K562 (cell line): ENCODE measurements at regions not wholly inside any gene's neighbourhood (a gene's known extent, or its start where the extent isn't known, plus 50 kb on each side); places are given as distances from the start of the nearest gene placed in this dataset.

Experiments used
- ATAC-seq: fragments of 200-7000 bp; cut with Tn5 transposase; 3 replicates; pipeline ENCODE4 v1.9.1; 2020; ENCODE audit warnings: moderate library complexity
- BruUV-seq: library from RNA; stranded (reverse); fragments of 400-500 nt; replicated peaks from 2 replicates; lab custom pipeline; 2021; lab: Mats Ljungman, UMichigan
- CTCF ChIA-PET: fragments of 300-600 bp; formaldehyde crosslinking; extraction: SDS; loops from one replicate; lab custom pipeline; 2021; ENCODE audit warnings: low intra/inter-chr PET ratio; lab: Yijun Ruan, JAX
- POLR2A ChIA-PET: fragments of 300-600, 350-650 bp; sonication (Branson Sonifier 250); formaldehyde crosslinking; extraction: SDS; loops from one replicate; lab custom pipeline; 2021; ENCODE audit warnings: antibody characterized with exemption, inconsistent platforms; lab: Yijun Ruan, JAX
- DNase-seq, 4 experiments: peaks; one replicate each; pipeline versions ENCODE4 v3.0.0 to v3.0.0-alpha.2; 2011 to 2018; ENCODE audit warnings: low spot score in 3 of 4, mixed read lengths in 3 of 4; ENCODE audit errors: extremely low read depth in 1 of 4
- FAIRE-seq: peaks from 2 replicates; lab custom pipeline; 2011; peaks lifted over from hg19 to GRCh38; lab: Jason Lieb, UNC
- H2AFZ ChIP-seq: 2 replicates; pipeline ENCODE4 v1.6.0; 2011; ENCODE audit warnings: low read depth, low read length, control low read depth, inconsistent platforms
- H3K27ac ChIP-seq: fragments of 200-600 bp; 3 replicates; pipeline ENCODE4 v1.8.0; 2011; ENCODE audit warnings: low read depth, mild to moderate bottlenecking, control low read depth, inconsistent platforms, low read length, moderate library complexity, mixed read lengths; ENCODE audit errors: extremely low read depth
- H3K27me3 ChIP-seq, 2 experiments: fragments of 300-600 bp in 1 of 2; 2 replicates in 1 of 2; 3 replicates in 1 of 2; pipeline versions ENCODE4 v1.6.0 to v1.8.0; 2011; ENCODE audit warnings: inconsistent platforms in 2 of 2, low read length in 2 of 2, mild to moderate bottlenecking in 1 of 2, mixed read lengths in 1 of 2, moderate library complexity in 1 of 2; ENCODE audit not compliant: control insufficient read depth in 2 of 2, insufficient read depth in 2 of 2
- H3K36me3 ChIP-seq: fragments of 300-600 bp; 3 replicates; pipeline ENCODE4 v1.8.0; 2011; ENCODE audit warnings: mild to moderate bottlenecking, low read length, inconsistent platforms; ENCODE audit not compliant: control insufficient read depth, insufficient read depth
- H3K4me1 ChIP-seq, 2 experiments: fragments of 200-600 bp in 1 of 2; replicated peaks in 1 of 2; 2 replicates in 1 of 2; 3 replicates in 1 of 2; pipeline versions ENCODE4 v1.5.1 to v1.8.0; 2011; ENCODE audit warnings: inconsistent platforms in 2 of 2, low read length in 2 of 2, mild to moderate bottlenecking in 1 of 2, mixed read lengths in 1 of 2, moderate library complexity in 1 of 2; ENCODE audit not compliant: control insufficient read depth in 2 of 2, insufficient read depth in 2 of 2
- H3K4me2 ChIP-seq: 2 replicates; pipeline ENCODE4 v1.6.1; 2011; ENCODE audit warnings: low read length, control low read depth, inconsistent platforms, mixed read lengths; ENCODE audit not compliant: insufficient read depth
- H3K4me3 ChIP-seq: fragments of 200-600 bp; sonication (generic), shearing (Covaris generic); 2 replicates; pipeline ENCODE4 v1.5.1; 2016; ENCODE audit warnings: control low read depth, inconsistent platforms
- H3K79me2 ChIP-seq: fragments of 200-600 bp; 3 replicates; pipeline ENCODE4 v1.8.0; 2011; ENCODE audit warnings: low read length, inconsistent platforms; ENCODE audit not compliant: control insufficient read depth, insufficient read depth
- H3K9ac ChIP-seq, 2 experiments: 2 replicates each; pipeline versions ENCODE4 v1.6.0 to v1.6.1; 2011; ENCODE audit warnings: low read depth in 2 of 2, low read length in 2 of 2, control low read depth in 1 of 2, inconsistent platforms in 1 of 2, mild to moderate bottlenecking in 1 of 2, mixed read lengths in 1 of 2; ENCODE audit not compliant: insufficient read depth in 1 of 2
- H3K9me1 ChIP-seq: one replicate; pipeline ENCODE4 v1.6.0; 2011; ENCODE audit warnings: inconsistent platforms, mild to moderate bottlenecking, low read length, moderate library complexity; ENCODE audit not compliant: control insufficient read depth, insufficient read depth
- H3K9me3 ChIP-seq: replicated peaks from 2 replicates; pipeline ENCODE4 v1.5.1; 2011; ENCODE audit warnings: low read depth, low read length, inconsistent platforms; ENCODE audit not compliant: control insufficient read depth, insufficient read depth
- H4K20me1 ChIP-seq: replicated peaks from 2 replicates; pipeline ENCODE4 v1.6.1; 2011; ENCODE audit warnings: low read length, inconsistent platforms, mixed read lengths; ENCODE audit not compliant: control insufficient read depth, insufficient read depth
- HNRNPL ChIP-seq: fragments of 200-400 bp; formaldehyde crosslinking; IDR thresholded peaks from 2 replicates; pipeline ENCODE4 v1.6.1; 2017; ENCODE audit warnings: low read depth, mild to moderate bottlenecking, low read length
- LEF1 ChIP-seq: fragments of 450-650 bp; IDR thresholded peaks from 2 replicates; pipeline ENCODE4 v1.6.1; 2016; ENCODE audit warnings: mild to moderate bottlenecking
- USF2 ChIP-seq: sonication (generic); formaldehyde crosslinking; IDR thresholded peaks from 2 replicates; pipeline ENCODE4 v1.5.0; 2020; ENCODE audit warnings: missing genetic modification reagents
- ZNF121 ChIP-seq: sonication (generic); formaldehyde crosslinking; conservative IDR thresholded peaks from 2 replicates; pipeline ENCODE4 v1.8.0; 2022; ENCODE audit warnings: missing genetic modification reagents
- WGBS: fragments of 100-300 bp; shearing (Covaris generic); methylation state at CpG from one replicate; pipeline ENCODE4 v1.1.6; 2016; ENCODE audit warnings: low coverage, mixed read lengths; ENCODE audit not compliant: insufficient coverage; ENCODE audit errors: missing lambda C conversion rate; 5-methylcytosine and 5-hydroxymethylcytosine counted together
- in situ Hi-C: fragments of 300-500 bp; cut with MboI; formaldehyde crosslinking; loops from 4 replicates; pipeline ENCODE4 v1.15.0; 2018; ENCODE audit warnings: inconsistent platforms, mixed read lengths
- intact Hi-C: fragments of 100-400 bp; cut with micrococcal nuclease; formaldehyde crosslinking; loops from 2 replicates; pipeline ENCODE4 v1.14.2; 2022
- TF ChIP-seq, protein P1 (sequence below): fragments of 450-650 bp; IDR thresholded peaks from 2 replicates; pipeline ENCODE4 v1.6.1; 2014; ENCODE audit warnings: low read depth, mild to moderate bottlenecking, moderate library complexity, borderline replicate concordance

GRCh38 chr7:24508316-24508715, 64.9 kb upstream of the PALS2 start:
- no peaks in the 10 kb centered on the region for H3K4me1 ChIP-seq
- CTCF ChIA-PET = no interaction called here
- FAIRE-seq = no peak
- H3K9me1 ChIP-seq = no peaks in the 10 kb centered on the region
- in situ Hi-C loops = no loop called here
- no peak overlapping the region for H2AFZ ChIP-seq
- H3K79me2 ChIP-seq = no peaks in the 10 kb centered on the region
- no peak overlapping the region for H3K4me3 ChIP-seq
- POLR2A ChIA-PET = interaction anchor here (0.6 kb wide), 1 partner anchor 12 kb away, joined by 3 read pairs; no protein-coding TSS in a partner anchor
- H3K27ac ChIP-seq = no peak overlapping the region
- no peak overlapping the region for H3K9ac ChIP-seq
- WGBS = 0% methylated on average over 4 of the region's 4 CpGs
- no peak overlapping the region for H3K4me2 ChIP-seq
- no peak for DNase-seq
- ATAC-seq = no peak
- no peaks in the 10 kb centered on the region for H3K36me3 ChIP-seq
- no peaks in the 10 kb centered on the region for H4K20me1 ChIP-seq
- TF ChIP-seq HNRNPL = no peak
- no peak for TF ChIP-seq LEF1
- TF ChIP-seq, protein P1, sequence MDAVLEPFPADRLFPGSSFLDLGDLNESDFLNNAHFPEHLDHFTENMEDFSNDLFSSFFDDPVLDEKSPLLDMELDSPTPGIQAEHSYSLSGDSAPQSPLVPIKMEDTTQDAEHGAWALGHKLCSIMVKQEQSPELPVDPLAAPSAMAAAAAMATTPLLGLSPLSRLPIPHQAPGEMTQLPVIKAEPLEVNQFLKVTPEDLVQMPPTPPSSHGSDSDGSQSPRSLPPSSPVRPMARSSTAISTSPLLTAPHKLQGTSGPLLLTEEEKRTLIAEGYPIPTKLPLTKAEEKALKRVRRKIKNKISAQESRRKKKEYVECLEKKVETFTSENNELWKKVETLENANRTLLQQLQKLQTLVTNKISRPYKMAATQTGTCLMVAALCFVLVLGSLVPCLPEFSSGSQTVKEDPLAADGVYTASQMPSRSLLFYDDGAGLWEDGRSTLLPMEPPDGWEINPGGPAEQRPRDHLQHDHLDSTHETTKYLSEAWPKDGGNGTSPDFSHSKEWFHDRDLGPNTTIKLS = no peak
- TF ChIP-seq USF2 (CRISPR knock-in tag) = no peak
- no peak for TF ChIP-seq ZNF121
- TF ChIP-seq, all 486 proteins: peak for 0
- BruUV-seq = no TSS peak
- Histone ChIP-seq H3K9me3 (no peaks in the 10 kb centered on the region), H3K27me3 (peaks cover 5 to 8% of the 10 kb centered on the region in 2 experiments; a peak in 4 of 5 replicates)
- intact Hi-C loops = no loop called here
